Upper lobe of left lung (tissue), 4 donors: ENCODE measurements at regions not wholly inside any gene's neighbourhood (a gene's known extent, or its start where the extent isn't known, plus 50 kb on each side); places are given as distances from the start of the nearest gene placed in this dataset.

Source experiments
- EP300 ChIP-seq, 4 donors: sonication (generic); formaldehyde crosslinking; IDR thresholded peaks; one replicate each; pipeline ENCODE4 v1.5.1; 2017; ENCODE audit warnings: antibody characterized with exemption in 4 of 4, control low read depth in 2 of 4
- POLR2A ChIP-seq, 4 donors: fragments of 450-650 bp; IDR thresholded peaks; one replicate each; pipeline ENCODE4 v1.5.1; 2016 to 2017; ENCODE audit warnings: antibody characterized with exemption in 4 of 4, mild to moderate bottlenecking in 2 of 4
- POLR2AphosphoS5 ChIP-seq, 2 donors: sonication (generic); formaldehyde crosslinking; IDR thresholded peaks; one replicate each; pipeline ENCODE4 v1.5.1; 2017; ENCODE audit warnings: antibody characterized with exemption in 2 of 2
- TF ChIP-seq, protein P1 (sequence below), 6 experiments: fragments of 450-650 bp in 4 of 6; fragments of 200-600 bp in 2 of 6; sonication (generic) in 2 of 6; IDR thresholded peaks; one replicate each; pipeline ENCODE4 v1.5.1; 2016 to 2019; ENCODE audit warnings: antibody characterized with exemption in 6 of 6

DNA sequence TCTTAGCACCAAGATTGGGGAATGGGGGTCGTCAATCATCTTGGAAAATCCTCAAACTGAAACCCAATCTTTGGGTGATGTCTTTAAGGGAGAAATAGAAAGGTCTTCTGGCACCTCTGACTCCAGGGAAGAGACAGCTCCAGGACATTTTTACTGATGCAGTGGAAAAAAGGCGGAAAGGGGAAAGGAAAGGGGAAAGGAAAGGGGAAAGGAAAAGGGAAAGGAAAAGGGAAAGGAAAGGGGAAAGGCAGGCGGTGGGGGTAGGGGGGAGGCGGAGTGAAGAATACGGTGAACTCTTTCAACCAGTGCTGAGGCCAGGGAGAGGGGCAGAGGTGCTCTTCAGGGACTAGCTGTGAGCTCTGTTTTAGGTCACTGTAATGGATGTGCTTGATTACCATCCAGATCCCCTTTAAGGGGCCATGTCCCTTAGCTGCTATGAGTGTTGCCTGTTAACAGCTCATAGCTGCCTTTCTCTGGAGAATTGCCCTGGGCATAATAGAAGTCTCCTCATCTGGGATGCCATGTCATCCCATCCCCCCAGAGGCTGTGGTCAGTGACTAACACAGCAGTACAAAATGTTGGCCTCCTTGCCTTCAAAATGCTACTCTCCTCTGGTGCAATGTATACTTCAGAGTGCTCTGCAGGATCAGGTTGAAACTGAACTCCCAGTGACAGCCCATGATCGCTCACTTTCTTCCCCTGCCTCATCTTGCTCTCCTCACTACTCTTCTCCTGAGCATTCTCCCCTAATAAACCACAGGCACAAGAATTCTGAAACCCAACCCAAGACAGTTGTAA is 92.4 kb upstream of the AP1S2 start:
- TF ChIP-seq, protein P1, sequence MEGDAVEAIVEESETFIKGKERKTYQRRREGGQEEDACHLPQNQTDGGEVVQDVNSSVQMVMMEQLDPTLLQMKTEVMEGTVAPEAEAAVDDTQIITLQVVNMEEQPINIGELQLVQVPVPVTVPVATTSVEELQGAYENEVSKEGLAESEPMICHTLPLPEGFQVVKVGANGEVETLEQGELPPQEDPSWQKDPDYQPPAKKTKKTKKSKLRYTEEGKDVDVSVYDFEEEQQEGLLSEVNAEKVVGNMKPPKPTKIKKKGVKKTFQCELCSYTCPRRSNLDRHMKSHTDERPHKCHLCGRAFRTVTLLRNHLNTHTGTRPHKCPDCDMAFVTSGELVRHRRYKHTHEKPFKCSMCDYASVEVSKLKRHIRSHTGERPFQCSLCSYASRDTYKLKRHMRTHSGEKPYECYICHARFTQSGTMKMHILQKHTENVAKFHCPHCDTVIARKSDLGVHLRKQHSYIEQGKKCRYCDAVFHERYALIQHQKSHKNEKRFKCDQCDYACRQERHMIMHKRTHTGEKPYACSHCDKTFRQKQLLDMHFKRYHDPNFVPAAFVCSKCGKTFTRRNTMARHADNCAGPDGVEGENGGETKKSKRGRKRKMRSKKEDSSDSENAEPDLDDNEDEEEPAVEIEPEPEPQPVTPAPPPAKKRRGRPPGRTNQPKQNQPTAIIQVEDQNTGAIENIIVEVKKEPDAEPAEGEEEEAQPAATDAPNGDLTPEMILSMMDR (IDR thresholded peaks at IDR 0.05) = no peak
- TF ChIP-seq POLR2A (IDR thresholded peaks at IDR 0.05) (no peak), POLR2AphosphoS5 (IDR thresholded peaks at IDR 0.05) (no peak), EP300 (IDR thresholded peaks at IDR 0.05) (no peak)
